ENCODE measurements at regions not wholly inside any gene's neighbourhood (a gene's known extent, or its start where the extent isn't known, plus 50 kb on each side); places are given as distances from the start of the nearest gene placed in this dataset.

- TF ChIP-seq REST (IDR thresholded peaks at IDR 0.05; ENCODE audit: low read depth, low read length) (no peak), RCOR1 (IDR thresholded peaks at IDR 0.05; ENCODE audit: low read length) (no peak), FOSL2 (IDR thresholded peaks at IDR 0.05; ENCODE audit: borderline replicate concordance, low read depth) (peak; percentile 87), IRF3 (IDR thresholded peaks at IDR 0.05; ENCODE audit: low read depth, low read length) (no peak), NRF1 (IDR thresholded peaks at IDR 0.05; ENCODE audit: low read depth, low read length) (no peak), MXI1 (IDR thresholded peaks at IDR 0.05; ENCODE audit: low read depth, low read length) (no peak)
These were observed 178.7 kb downstream of the EN1 start (continued) for GRCh38 chr2:118668431-118669424.

- Histone ChIP-seq H4K20me1 (ENCODE audit: insufficient read depth) (no peaks in the 10 kb centered on the region), H3K4me2 (peak overlapping the region; percentile 79), H3K27me3 (ENCODE audit: insufficient read depth) (no peaks in the 10 kb centered on the region), H3K9me2 (no peaks in the 10 kb centered on the region), H3K9me3 (no peaks in the 10 kb centered on the region), H3K9ac (peak overlapping the region; percentile 78; the same call in 1 of the 2 replicates), H3K4me1 (ENCODE audit: control insufficient read depth in 1 of 2, insufficient read depth in 2 of 2, low read depth in 1 of 2, low read length in 1 of 2) (peaks cover 20 to 27% of the 10 kb centered on the region in 2 experiments), H3K79me2 (ENCODE audit: insufficient read depth) (no peaks in the 10 kb centered on the region), H3K4me3 (ENCODE audit: low read depth in 2 of 2, low read length in 1 of 2) (no peak overlapping the region), H2AFZ (ENCODE audit: low read depth) (peak overlapping the region; percentile 79; the same call in 1 of the 2 replicates), H3K27ac (ENCODE audit: low read depth in 2 of 2, low read length in 1 of 2) (peak overlapping the region; percentile 77 to 98), H3F3A (replicated peaks; ENCODE audit: insufficient read depth) (peaks cover 48% of the 10 kb centered on the region), H3K36me3 (replicated peaks in 1 of 2; ENCODE audit: control insufficient read depth in 1 of 2, insufficient read depth in 2 of 2, low read length in 1 of 2) (no peaks in the 10 kb centered on the region)
- ChIA-PET CTCF (no interaction called here), POLR2A (no interaction called here)
- TF ChIP-seq EP300 (IDR thresholded peaks at IDR 0.05; ENCODE audit: borderline replicate concordance in 1 of 2, low read depth in 1 of 2, low read length in 1 of 2) (no peak), FOXJ3 (CRISPR knock-in tag; IDR thresholded peaks at IDR 0.05) (no peak), GABPA (IDR thresholded peaks at IDR 0.05; ENCODE audit: low read depth) (no peak), EZH2phosphoT487 (IDR thresholded peaks at IDR 0.05; ENCODE audit: borderline replicate concordance, low read depth) (no peak), TEAD4 (IDR thresholded peaks at IDR 0.05; ENCODE audit: borderline replicate concordance, insufficient read depth) (no peak), MAX (IDR thresholded peaks at IDR 0.05; ENCODE audit: low read depth) (no peak), JUND (IDR thresholded peaks at IDR 0.05) (no peak), USF2 (IDR thresholded peaks at IDR 0.05; ENCODE audit: borderline replicate concordance, low read depth, low read length) (no peak), NFIC (IDR thresholded peaks at IDR 0.05; ENCODE audit: borderline replicate concordance) (no peak), RAD21 (IDR thresholded peaks at IDR 0.05; ENCODE audit: low read length) (no peak), ZBTB33 (IDR thresholded peaks at IDR 0.05; ENCODE audit: borderline replicate concordance, low read depth) (no peak), CHD2 (IDR thresholded peaks at IDR 0.05; ENCODE audit: low read length, partially characterized antibody) (no peak), USF1 (IDR thresholded peaks at IDR 0.05; ENCODE audit: borderline replicate concordance, low read depth) (no peak), GATA2 (CRISPR knock-in tag; IDR thresholded peaks at IDR 0.05) (no peak)
- WGBS (ENCODE audit: low lambda C conversion rate), result 50% methylated on average over 5 of the region's 6 CpGs
- DNase-seq, result no peak
These were observed 179.5 kb downstream of the EN1 start for GRCh38 chr2:118667964-118668363.
